HG03575 (cell line): ENCODE measurements at regions not wholly inside any gene's neighbourhood (a gene's known extent, or its start where the extent isn't known, plus 50 kb on each side); places are given as distances from the start of the nearest gene placed in this dataset.
A peak's percentile ranks its signal among the peaks of the same experiment; 100 is the strongest.
"Not testable (repeated sequence)": the region's sequence is repeated elsewhere in the genome, so short reads cannot be mapped to it uniquely, and the experiment has no call there.

Experiments
- ATAC-seq: cut with Tn5 transposase; IDR thresholded peaks from one replicate; pipeline ENCODE4 v1.9.1; 2021; ENCODE audit not compliant: unreplicated experiment, insufficient number of reproducible peaks, low FRiP score; ENCODE audit errors: extremely low read depth

DNA sequence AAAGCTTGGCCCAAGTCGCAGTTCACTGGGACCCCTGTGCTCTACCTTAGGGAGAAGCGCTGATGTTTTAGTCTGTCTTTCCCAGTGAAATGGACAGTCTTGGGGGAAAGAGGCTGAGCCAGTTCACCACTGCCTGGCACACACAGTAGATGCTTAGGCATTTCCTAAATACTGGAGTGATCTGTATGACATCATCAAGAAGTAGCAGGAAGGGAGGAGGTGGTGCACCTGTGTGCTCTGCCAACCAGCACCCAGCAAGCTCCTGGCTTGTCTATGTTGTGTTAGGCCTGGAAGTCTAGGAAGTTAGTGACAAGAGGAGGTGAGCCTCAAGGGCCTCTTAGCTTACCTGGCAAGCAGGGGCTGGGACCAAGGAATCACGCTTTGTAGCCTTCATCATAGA, 158.2 kb upstream of the NFIA start:
- ATAC-seq: no peak

DNA sequence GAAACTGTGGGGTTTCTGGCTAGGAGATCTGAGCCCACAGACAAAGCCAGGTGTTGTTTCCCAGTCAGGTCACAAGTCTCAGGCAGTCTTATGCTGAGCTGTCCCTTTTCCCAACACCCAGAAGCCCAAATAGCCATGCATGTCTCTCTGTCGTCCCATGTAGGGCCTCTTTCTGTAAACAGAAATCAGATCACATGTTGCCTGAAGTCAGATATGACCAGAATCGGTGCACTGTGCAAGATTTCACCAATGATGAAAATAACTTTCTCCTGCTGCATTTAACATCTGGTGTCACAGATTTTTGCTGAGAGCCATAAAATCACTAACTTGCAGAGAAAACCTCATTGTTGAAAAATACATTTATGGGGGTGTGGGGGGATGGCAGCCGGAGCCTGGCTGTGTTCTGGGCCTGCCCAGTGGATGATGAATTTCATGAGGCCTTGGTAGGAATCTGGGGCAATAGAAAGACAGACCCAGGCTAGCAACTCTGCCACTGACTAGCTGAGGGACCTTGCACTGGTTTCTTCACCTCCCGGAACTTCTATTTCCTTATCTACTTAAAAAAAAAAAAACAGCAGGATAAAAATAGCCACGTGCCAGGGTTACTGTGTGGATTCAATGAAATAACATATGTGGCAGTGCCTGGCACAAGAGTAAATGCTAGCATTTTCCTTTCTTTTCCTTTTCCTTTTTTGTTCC, 158.8 kb upstream of the NFIA start:
- no peak for ATAC-seq

DNA sequence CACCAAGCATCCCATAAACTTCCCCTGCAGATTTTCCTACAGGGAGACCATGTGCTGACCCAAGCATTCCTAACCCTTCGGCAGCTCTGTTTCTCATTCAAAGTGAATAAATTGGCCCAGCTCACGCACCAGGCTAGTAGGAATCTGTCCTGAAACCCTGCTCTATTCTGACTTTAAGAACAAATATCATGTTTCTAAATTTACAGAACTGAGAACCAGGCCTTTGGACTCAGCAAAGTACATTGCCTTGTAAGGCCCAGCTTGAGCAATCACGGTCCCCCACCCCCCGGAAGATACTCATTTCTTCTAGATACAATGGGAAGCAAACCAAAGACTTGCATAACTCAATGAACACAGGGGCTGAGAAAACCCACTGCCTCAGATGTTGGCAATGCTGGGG, 160.1 kb upstream of the NFIA start:
- no peak for ATAC-seq

- ATAC-seq: no peak
These were observed 161.2 kb upstream of the NFIA start for GRCh38 chr1:60921175-60921574.

DNA sequence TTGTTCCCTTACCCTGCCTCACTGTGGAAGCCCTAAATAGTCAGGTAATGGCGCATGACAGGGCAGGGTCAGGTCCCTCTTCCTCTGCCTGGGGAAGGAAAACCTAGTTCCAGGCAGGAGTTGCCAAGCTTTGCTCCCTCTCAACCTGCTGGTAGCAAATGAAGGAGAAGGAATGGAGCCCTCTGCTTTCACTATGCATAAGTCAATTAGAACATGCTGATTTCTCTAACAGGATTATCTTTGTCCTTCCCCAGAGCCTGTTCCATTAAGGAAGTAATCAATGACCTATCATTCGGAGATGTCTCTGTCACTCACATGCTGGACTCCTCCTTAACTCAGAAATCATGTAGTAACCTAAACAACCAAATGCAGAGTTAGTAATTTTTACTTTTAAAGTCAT, 161.8 kb upstream of the NFIA start:
- no peak for ATAC-seq

- no peak for ATAC-seq
These were observed 163.5 kb upstream of the NFIA start for GRCh38 chr1:60918867-60919266.

GRCh38 chr1:60916906-60917305, 165.5 kb upstream of the NFIA start:
- ATAC-seq: no peak

DNA sequence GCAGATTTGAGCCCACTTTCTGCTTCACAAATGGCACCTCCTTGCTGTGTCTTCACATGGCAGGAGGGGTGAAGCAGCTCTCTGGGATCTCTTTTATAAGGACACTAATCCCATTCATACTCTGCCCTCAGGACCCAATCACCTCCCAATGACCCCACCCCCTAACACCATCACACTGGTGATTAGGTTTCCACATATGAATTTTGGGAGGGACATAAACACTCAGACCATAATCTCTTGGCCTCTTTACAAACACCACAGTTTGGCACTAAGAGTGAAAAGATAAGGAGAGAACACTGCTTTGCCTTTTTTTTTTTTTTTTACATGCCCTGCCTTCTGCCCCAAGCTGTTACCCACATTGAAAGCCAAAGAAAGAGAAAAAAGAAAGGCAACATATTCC, 166.2 kb upstream of the NFIA start:
- no peak for ATAC-seq

DNA sequence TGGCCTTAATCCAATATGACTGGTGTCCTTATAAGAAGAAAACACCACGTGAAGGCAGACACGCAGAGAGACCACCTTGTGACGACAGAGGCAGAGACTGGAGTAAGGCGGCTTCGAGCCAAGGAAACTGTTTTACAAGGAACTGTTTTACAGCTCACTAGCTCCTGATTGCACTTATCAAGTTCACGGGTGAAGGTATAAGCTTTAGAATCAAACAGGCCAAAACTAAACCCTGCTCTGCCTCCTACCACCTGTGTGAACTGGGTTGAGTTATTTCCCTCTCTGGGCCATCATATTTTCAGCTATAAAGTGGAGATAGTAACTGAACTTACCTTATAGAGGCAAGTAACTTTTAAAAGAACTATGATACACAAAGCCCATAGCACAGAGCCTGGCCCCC, 166.9 kb upstream of the NFIA start:
- ATAC-seq: no peak

- ATAC-seq: no peak
These were observed 167.4 kb upstream of the NFIA start for GRCh38 chr1:60914982-60915381.

DNA sequence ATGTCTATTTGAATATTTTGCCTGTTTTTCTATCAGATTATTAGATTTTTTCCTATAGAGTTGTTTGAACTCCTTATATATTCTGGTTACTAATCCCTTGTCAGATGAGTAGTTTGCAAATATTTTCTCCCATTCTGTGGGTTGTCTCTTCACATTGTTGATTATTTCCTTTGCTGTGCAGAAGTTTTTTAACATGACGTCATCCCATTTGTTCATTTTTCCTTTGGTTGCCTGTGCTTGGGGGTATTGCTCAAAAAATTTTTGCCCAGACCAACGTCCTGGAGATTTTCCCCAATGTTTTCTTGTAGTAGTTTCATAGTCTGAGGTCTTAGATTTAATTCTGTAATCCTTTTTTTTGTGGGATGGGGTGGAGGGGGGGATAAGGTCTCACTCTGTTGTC, 168.7 kb upstream of the NFIA start:
- ATAC-seq: not testable (repeated sequence)

DNA sequence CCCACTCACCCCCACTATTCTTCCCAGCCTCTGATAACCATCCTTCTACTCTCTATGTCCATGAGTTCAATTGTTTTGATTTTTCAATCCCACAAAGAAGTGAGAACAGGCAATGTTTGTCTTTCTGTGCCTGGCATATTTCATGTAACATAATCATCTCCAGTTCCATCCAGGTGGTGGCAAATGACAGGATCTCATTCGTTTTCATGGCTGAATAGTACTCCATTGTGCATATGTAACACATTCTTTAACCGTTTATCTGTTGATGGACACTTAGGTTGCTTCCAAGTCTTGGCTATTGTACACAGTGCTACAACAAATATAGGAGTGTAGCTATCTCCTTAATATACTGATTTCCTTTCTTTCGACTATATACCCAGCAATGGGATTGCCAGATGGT, 169.3 kb upstream of the NFIA start:
- ATAC-seq: no peak

DNA sequence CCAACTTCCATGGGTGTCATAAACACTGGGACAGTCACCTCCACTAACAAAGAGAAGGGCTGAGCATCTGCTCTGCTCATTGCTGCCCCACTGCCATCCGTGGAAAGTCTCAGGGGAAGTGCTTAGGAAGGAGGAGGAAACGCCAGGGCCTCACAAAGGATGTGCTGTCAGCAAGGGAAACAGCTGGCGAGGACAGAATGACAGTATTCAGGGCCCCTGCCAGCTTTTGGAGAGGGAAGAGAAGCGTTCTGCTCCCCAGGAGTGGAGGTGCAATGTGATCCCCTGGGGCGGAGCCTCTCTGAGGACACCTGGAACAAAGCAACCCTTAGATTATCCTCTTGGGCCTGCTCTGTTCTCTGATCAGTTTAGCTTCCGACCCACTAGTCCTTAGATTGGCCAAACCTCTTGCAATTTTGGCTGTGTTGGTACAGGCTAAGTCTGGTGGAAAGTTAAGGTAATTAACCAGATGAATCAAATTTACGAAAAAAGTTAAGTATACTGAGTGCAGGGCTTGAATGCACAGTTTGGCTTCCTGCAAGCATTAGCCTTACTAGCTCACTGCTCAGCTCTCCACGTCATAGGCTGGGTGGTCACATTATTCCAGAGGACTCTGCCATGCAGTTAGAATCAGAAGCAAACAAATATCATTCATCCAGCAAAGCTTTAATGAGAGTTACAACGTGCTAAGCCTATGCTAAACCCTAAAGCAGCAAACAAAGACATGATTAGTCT, 170.2 kb upstream of the NFIA start:
- no peak for ATAC-seq

DNA sequence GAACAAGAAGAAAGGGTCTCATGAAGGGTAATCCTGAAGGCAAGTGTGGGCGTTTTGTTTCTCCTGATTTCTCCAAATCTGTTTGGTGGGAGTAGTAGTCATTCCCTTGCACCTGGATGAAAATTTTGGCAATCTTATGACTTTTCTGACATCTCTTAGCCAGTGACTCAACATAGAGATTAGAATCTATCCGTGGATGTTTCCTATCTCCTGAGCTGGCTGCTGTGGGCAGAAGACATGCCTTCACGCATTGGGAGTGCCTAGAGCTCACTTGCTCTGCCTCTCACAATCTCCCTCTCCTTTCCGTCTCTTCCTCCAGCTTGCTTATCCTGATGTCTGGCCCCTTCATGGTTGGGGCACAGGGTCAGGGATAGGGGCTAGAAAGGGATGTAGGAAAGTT, 174.2 kb upstream of the NFIA start:
- ATAC-seq: no peak

- no peak for ATAC-seq
These were observed 175.8 kb upstream of the NFIA start for GRCh38 chr1:60906526-60906925.

DNA sequence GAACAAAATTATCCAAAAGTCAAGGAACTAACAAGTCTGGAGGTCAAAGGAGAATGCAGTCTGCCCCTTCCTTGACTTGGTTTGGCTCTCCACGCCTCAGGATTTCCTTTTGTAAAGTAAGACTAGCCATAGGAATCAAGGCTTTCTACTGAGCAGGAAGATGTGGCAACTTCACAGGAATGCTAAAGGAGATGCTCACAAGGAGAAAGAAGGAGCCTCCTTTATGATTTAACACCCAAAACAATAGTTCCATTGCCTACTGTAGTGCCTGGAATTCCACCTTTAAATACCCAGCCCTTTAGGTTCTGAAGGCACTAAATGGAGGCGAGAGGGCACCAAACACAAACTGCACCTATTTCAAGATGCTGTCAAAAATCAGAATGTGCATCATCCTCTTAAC, 176.3 kb upstream of the NFIA start:
- no peak for ATAC-seq

GRCh38 chr1:60904099-60904851, 178.1 kb upstream of the NFIA start:
- ATAC-seq: no peak

GRCh38 chr1:60903591-60903990, 178.8 kb upstream of the NFIA start:
- ATAC-seq: no peak

DNA sequence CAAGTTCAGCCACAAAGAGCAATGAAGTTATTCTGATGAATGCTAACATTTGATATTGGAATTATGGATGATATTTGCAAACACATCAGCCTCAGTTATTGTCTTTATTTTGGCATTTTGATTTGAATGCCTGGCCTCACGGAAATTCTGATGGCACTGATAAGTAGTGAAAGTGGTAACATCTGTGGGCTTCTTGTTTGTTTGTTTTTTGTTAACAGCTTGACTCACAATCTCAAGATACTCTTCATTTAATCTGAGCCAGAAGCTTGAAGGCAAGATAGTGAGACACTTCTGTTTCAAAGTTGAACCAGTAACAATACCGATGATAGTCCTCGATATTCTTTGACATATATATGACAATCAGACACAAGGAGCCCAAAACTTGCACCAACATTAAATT, 182.9 kb upstream of the NFIA start:
- no peak for ATAC-seq

- peak; percentile 79 for ATAC-seq
These were observed 183.4 kb upstream of the NFIA start for GRCh38 chr1:60898987-60899386.
